Smooth muscle cell (in vitro differentiated cells): ENCODE measurements at regions not wholly inside any gene's neighbourhood (a gene's known extent, or its start where the extent isn't known, plus 50 kb on each side); places are given as distances from the start of the nearest gene placed in this dataset.

Experiments
- DNase-seq: peaks from one replicate; lab custom pipeline; 2025; ENCODE audit not compliant: unreplicated experiment; lab: John Stamatoyannopoulos, UW
- H2AFZ ChIP-seq: fragments of 200-600 bp; sonication (generic); 2 replicates; pipeline ENCODE4 v1.6.0; 2016; ENCODE audit warnings: antibody characterized with exemption, low read depth, mild to moderate bottlenecking
- H3F3A ChIP-seq: fragments of 200-600 bp; sonication (generic); 2 replicates; pipeline ENCODE4 v1.6.0; 2017; ENCODE audit warnings: antibody characterized with exemption, low read depth
- H3K27ac ChIP-seq: fragments of 200-600 bp; sonication (generic); 2 replicates; pipeline ENCODE4 v1.5.1; 2016; ENCODE audit warnings: low read depth, mild to moderate bottlenecking
- H3K27me3 ChIP-seq: fragments of 200-600 bp; sonication (generic); 2 replicates; pipeline ENCODE4 v1.6.1; 2016; ENCODE audit warnings: low read depth, mild to moderate bottlenecking
- H3K36me3 ChIP-seq: fragments of 200-600 bp; sonication (generic); 2 replicates; pipeline ENCODE4 v1.5.1; 2016; ENCODE audit warnings: low read depth
- H3K4me1 ChIP-seq: fragments of 200-600 bp; sonication (generic); 2 replicates; pipeline ENCODE4 v1.5.1; 2016; ENCODE audit warnings: low read depth
- H3K4me2 ChIP-seq: fragments of 200-600 bp; sonication (generic); 2 replicates; pipeline ENCODE4 v1.6.0; 2016; ENCODE audit warnings: mild to moderate bottlenecking
- H3K4me3 ChIP-seq: fragments of 200-600 bp; sonication (generic); 2 replicates; pipeline ENCODE4 v1.5.1; 2016; ENCODE audit warnings: mild to moderate bottlenecking
- H3K79me2 ChIP-seq: fragments of 200-600 bp; sonication (generic); 2 replicates; pipeline ENCODE4 v1.6.0; 2016; ENCODE audit warnings: low read depth, mild to moderate bottlenecking
- H3K9ac ChIP-seq: fragments of 200-600 bp; sonication (generic); 2 replicates; pipeline ENCODE4 v1.6.0; 2016; ENCODE audit warnings: low read depth
- H3K9me3 ChIP-seq: fragments of 200-600 bp; sonication (generic); replicated peaks from 2 replicates; pipeline ENCODE4 v1.5.1; 2016; ENCODE audit warnings: low read depth
- H4K20me1 ChIP-seq: fragments of 200-600 bp; sonication (generic); 2 replicates; pipeline ENCODE4 v1.6.0; 2016; ENCODE audit warnings: low read depth
- CTCF ChIP-seq: fragments of 200-600 bp; sonication (generic); IDR thresholded peaks from 2 replicates; pipeline ENCODE4 v1.5.1; 2017; ENCODE audit warnings: borderline replicate concordance, mild to moderate bottlenecking, antibody characterized with exemption; ENCODE audit not compliant: insufficient read depth, poor library complexity, severe bottlenecking
- WGBS: methylation state at CpG from one replicate; pipeline ENCODE4 v1.1.7; 2016; ENCODE audit warnings: low lambda C conversion rate; 5-methylcytosine and 5-hydroxymethylcytosine counted together

- no peak overlapping the region for H2AFZ ChIP-seq
- no peaks in the 10 kb centered on the region for H3K79me2 ChIP-seq
- DNase-seq = no peak
- no peaks in the 10 kb centered on the region for H3K9me3 ChIP-seq
- no peak overlapping the region for H3K4me2 ChIP-seq
- H3K36me3 ChIP-seq = no peaks in the 10 kb centered on the region
- no peak overlapping the region for H3K27ac ChIP-seq
- 90% methylated on average over 5 of the region's 5 CpGs for WGBS
- no peak overlapping the region for H3K4me3 ChIP-seq
- no peak overlapping the region for H3K9ac ChIP-seq
- H3F3A ChIP-seq = no peaks in the 10 kb centered on the region
- no peak for TF ChIP-seq CTCF
- no peaks in the 10 kb centered on the region for H3K27me3 ChIP-seq
- H4K20me1 ChIP-seq = no peaks in the 10 kb centered on the region
- H3K4me1 ChIP-seq = no peaks in the 10 kb centered on the region
These were observed 872.9 kb upstream of the GJE1 start for GRCh38 chr6:141259807-141260206.

DNA sequence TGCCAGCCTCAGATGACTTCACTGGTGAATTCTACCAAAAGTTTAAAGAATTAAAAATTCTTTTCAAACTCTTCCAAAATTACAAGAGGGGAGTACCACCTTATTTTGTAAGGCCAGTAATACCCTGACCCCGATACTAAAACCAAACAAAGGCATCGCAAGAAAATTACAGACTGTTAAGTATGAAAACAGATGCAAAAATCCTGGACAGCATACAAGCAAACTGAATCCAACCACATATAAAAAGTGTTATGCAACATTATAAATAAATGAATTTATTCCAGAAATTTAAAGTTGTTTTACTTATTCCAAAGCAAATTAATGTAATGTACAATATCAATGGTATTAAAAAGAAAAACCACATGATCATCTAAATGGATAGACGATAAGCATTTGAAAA lies 873.6 kb upstream of the GJE1 start:
- H3K36me3 ChIP-seq = no peaks in the 10 kb centered on the region
- H3K4me3 ChIP-seq = no peak overlapping the region
- no peak overlapping the region for H3K27ac ChIP-seq
- no peak for DNase-seq
- H3K9ac ChIP-seq = no peak overlapping the region
- H3K9me3 ChIP-seq = no peaks in the 10 kb centered on the region
- no peaks in the 10 kb centered on the region for H4K20me1 ChIP-seq
- no peak overlapping the region for H2AFZ ChIP-seq
- H3K4me1 ChIP-seq = no peaks in the 10 kb centered on the region
- no peak for TF ChIP-seq CTCF
- WGBS = 98% methylated on average over 3 of the region's 3 CpGs
- no peaks in the 10 kb centered on the region for H3K79me2 ChIP-seq
- no peaks in the 10 kb centered on the region for H3F3A ChIP-seq
- H3K4me2 ChIP-seq = no peak overlapping the region
- no peaks in the 10 kb centered on the region for H3K27me3 ChIP-seq

- Histone ChIP-seq H4K20me1 (no peaks in the 10 kb centered on the region), H2AFZ (no peak overlapping the region), H3K36me3 (no peaks in the 10 kb centered on the region), H3K9ac (no peak overlapping the region), H3K27ac (no peak overlapping the region), H3K79me2 (no peaks in the 10 kb centered on the region), H3F3A (no peaks in the 10 kb centered on the region), H3K4me3 (no peak overlapping the region), H3K4me1 (no peaks in the 10 kb centered on the region), H3K4me2 (no peak overlapping the region), H3K9me3 (no peaks in the 10 kb centered on the region), H3K27me3 (no peaks in the 10 kb centered on the region)
- DNase-seq = no peak
- 98% methylated on average over 5 of the region's 5 CpGs for WGBS
- TF ChIP-seq CTCF = no peak
These were observed 874.2 kb upstream of the GJE1 start for GRCh38 chr6:141258516-141258915.

GRCh38 chr6:141254336-141254735 lies 878.4 kb upstream of the GJE1 start:
- Histone ChIP-seq H2AFZ (no peak overlapping the region), H3K27me3 (no peaks in the 10 kb centered on the region), H3K4me3 (no peak overlapping the region), H3K4me1 (no peaks in the 10 kb centered on the region), H3K27ac (no peak overlapping the region), H4K20me1 (no peaks in the 10 kb centered on the region), H3K9me3 (no peaks in the 10 kb centered on the region), H3K79me2 (no peaks in the 10 kb centered on the region), H3K9ac (no peak overlapping the region), H3F3A (no peaks in the 10 kb centered on the region), H3K36me3 (no peaks in the 10 kb centered on the region), H3K4me2 (no peak overlapping the region)
- DNase-seq = no peak
- no peak for TF ChIP-seq CTCF
- WGBS = 98% methylated on average over 3 of the region's 3 CpGs
